GM12891 (cell line): ENCODE measurements at regions not wholly inside any gene's neighbourhood (a gene's known extent, or its start where the extent isn't known, plus 50 kb on each side); places are given as distances from the start of the nearest gene placed in this dataset.

Source experiments
- PAX5 ChIP-seq: IDR thresholded peaks from 2 replicates; pipeline ENCODE4 v1.6.1; 2011; ENCODE audit warnings: low read length, moderate library complexity, mild to moderate bottlenecking; ENCODE audit not compliant: insufficient read depth, severe bottlenecking
- POLR2A ChIP-seq: IDR thresholded peaks from 2 replicates; pipeline ENCODE4 v1.6.1; 2011; ENCODE audit warnings: low read depth, low read length, control low read depth
- POLR2AphosphoS5 ChIP-seq: IDR thresholded peaks from 2 replicates; pipeline ENCODE4 v1.6.1; 2011; ENCODE audit warnings: low read depth, low read length, control low read depth
- POU2F2 ChIP-seq: IDR thresholded peaks from 2 replicates; pipeline ENCODE4 v1.6.1; 2011; ENCODE audit warnings: low read depth, mild to moderate bottlenecking, control low read depth, low read length, moderate library complexity
- SPI1 ChIP-seq: IDR thresholded peaks from 2 replicates; pipeline ENCODE4 v1.6.1; 2011; ENCODE audit warnings: low read depth, low read length, control low read depth
- TAF1 ChIP-seq: IDR thresholded peaks from 2 replicates; pipeline ENCODE4 v1.6.1; 2011; ENCODE audit warnings: low read depth, low read length, control low read depth

DNA sequence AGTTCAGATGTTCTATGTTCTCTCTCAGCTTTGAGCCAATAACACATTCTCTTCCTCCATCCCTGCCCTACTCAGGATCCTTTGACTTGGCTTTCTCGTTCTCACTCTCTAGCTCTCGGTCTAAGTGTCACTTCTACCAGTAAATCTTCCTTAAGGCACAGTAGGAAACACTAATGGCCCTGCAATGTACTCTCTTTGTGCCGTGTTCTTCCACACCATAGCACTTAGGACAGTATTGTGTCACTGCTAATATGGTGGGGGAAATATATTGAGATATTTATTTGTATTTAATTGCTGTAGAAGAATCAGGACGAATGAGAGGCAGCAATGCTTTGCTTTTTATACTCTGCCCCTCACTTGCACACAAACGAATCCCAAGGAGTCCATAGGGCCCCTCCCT, 493.1 kb downstream of the SHISA9 start:
- TF ChIP-seq POLR2A: no peak
- TF ChIP-seq TAF1: no peak
- TF ChIP-seq POLR2AphosphoS5: no peak
- TF ChIP-seq PAX5: no peak
- TF ChIP-seq SPI1: no peak
- TF ChIP-seq POU2F2: no peak
